Umbilical cord (tissue), 1 donor: ENCODE measurements at regions not wholly inside any gene's neighbourhood (a gene's known extent, or its start where the extent isn't known, plus 50 kb on each side); places are given as distances from the start of the nearest gene placed in this dataset.
"Not testable (repeated sequence)": the region's sequence is repeated elsewhere in the genome, so short reads cannot be mapped to it uniquely, and the experiment has no call there.

ENCODE experiments used
- DNase-seq: peaks from one replicate; pipeline ENCODE4 v3.0.0-alpha.2; 2015; ENCODE audit warnings: low spot score

DNA sequence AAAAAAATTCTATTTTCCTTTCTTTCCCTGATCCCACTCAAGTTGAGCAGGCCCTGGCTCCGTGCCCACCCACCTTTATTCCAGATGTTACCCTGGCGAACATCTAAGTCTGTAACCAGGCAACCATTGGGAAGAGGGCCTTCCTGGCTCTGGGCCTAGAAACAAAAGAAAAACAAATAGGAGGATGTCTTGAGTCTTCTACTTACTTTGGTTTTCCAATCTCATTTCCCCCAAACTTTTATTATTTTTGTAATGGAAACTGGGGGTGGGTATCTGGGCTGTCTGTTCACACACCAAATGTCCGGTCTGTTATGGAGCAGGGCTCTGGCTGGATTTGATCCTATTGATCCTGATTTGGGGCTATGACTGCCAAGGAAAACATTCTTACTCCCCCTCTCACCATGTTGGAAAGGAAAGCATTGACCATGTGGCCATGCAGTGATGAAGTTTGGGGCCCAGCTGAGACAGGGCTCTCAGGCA lies 744.1 kb downstream of the DHX35 start:
- no peak for DNase-seq

GRCh38 chr20:39705032-39705431 lies 742.9 kb downstream of the DHX35 start:
- no peak for DNase-seq

GRCh38 chr20:39703357-39703756 lies 741.2 kb downstream of the DHX35 start:
- not testable (repeated sequence) for DNase-seq

- no peak for DNase-seq
Observed at GRCh38 chr20:39702701-39703349, 740.7 kb downstream of the DHX35 start.

- DNase-seq = no peak
Observed at GRCh38 chr20:39700528-39700927, 738.4 kb downstream of the DHX35 start.

DNA sequence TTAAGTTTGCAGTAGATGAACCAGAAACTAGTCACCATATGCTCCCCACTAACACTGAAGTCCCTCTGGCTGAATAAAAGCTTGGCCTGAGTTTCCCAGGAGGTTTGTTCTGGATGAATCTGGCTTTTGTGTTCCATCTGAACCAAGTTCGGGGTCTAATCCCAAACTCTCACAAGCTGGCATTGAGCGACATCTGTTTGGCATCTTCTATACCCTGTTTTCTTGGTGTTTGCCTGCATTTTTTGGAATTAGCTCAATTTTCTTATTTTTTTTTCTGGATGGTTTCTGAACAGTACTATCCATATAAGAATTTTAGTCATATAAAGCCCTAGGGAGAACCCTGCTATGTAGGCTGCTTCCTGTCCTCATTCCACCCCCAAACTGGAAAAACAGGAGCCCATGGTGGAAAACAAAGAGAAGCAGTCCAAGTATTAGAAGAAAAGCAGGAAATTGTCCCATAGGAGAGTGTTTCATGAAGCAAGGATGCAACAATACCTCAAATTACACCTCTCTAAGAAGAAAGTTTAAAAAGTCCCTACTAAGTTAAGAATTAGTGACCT lies 737.1 kb downstream of the DHX35 start:
- DNase-seq = no peak

DNA sequence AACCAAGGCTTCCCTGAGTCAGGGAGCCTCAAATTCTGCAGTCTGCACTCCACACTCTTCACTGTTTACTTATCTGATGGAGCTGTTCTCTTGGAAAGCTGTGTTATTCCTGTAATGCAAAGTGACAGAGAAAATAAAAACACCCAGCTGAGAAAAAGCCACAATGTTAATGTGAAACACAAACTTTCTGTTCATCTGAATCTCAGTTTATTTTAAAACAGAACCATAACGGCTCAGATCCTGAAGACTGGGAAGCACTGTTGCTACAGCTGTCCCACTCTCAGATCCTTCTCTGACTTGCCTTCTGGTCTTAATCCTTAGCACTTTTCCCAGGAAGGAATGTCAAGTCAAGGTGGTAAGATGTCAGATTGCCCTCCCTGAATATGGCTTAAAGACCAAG lies 736.6 kb downstream of the DHX35 start:
- DNase-seq = no peak

DNA sequence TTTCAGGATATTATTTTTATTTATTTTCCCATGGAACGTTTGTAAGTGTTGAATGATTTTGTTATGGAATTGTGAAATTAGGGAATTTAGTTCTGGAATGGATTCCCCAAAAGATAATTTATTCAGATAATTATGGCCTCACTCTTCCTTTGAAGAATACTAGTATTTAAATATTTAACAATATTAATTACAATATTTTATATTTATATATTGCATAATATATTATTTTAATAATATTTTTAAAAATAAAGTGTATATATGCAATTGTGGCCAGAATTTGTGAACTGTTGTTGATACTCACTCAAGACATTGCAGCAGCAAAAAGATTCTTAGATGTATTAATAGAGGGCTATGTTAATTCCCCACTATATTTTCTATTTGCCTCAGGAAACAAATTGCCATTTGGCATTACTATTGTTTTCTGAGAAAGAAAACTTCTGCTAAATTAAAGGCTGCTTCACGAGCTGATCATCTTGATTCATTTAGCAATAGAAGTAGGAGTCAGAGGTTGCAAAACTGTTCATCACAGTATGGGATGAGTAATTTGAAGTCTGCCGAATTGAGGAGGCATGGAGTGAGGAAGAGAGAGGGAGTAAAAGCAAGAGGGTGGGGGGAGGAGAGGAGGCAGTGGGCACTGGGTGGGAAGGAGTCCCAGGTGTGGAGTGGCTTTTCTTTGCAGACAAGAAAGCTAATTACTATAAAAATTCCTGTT lies 729.2 kb downstream of the DHX35 start:
- no peak for DNase-seq

DNA sequence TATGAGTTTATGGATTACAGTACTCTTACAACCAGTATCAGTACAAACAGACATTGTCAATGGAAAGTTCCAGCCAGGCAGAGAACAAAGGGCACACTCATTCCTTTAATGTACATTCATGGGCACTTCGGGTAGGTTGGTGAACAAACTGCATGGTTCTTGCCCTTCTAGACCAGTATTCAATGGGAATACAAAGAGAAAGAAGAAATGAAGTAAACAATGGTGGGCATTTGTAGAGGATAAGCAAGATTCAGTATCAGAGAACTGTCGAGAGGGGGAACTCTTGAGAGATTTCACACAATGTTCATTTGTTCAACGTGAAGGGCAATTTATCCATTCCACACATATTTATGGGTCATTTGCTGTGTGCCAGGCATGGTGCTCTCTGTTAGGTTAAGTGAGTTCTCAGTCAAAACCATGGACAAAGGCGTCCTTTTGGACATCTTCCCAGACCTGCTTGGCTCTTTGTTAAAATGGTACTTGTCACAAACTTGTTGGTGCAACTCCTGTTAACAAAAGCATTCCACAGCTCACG lies 714.8 kb downstream of the DHX35 start:
- DNase-seq = no peak

DNA sequence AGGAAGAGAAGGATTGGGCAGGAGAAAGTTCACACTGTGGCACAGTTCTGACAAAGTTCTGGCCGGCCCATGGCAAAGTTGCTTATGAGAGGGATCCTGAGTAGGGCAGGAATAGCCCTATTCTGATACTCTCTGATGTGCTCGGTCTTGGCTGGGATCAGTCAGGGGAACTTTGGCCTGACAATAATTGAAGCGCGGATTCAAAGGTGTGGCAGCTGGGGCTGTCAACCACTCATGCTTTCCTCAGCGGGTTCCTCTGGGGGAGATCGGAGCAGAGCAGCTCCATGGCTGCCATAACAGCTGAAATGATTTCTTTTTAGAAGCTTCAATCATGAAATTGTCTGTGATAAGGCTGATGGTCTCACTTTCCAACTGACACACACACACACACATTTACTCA lies 714.1 kb downstream of the DHX35 start:
- no peak for DNase-seq

- no peak for DNase-seq
Observed at GRCh38 chr20:39674842-39675241, 712.7 kb downstream of the DHX35 start.

DNA sequence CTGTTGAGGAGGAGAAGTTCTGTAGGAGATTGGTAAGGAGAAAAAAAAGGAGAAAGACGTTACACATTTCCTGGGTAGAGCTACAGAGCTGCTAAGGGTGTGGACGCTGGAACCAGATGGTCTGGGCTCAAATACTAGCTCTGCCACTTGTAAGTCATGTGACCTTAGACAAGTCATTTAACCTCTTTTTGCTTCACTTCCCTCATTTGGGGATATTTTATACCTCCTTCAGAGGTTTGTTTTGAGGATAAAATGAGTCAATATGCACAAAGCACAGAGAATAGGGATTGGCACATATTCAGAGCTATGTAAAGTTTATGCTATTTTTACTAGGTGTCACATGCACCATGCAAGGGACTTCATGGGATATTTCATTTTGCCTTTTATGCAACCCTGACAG lies 708.8 kb downstream of the DHX35 start:
- no peak for DNase-seq

GRCh38 chr20:39669659-39670058 lies 707.5 kb downstream of the DHX35 start:
- no peak for DNase-seq

- no peak for DNase-seq
Observed at GRCh38 chr20:39668038-39668437, 705.9 kb downstream of the DHX35 start.

DNA sequence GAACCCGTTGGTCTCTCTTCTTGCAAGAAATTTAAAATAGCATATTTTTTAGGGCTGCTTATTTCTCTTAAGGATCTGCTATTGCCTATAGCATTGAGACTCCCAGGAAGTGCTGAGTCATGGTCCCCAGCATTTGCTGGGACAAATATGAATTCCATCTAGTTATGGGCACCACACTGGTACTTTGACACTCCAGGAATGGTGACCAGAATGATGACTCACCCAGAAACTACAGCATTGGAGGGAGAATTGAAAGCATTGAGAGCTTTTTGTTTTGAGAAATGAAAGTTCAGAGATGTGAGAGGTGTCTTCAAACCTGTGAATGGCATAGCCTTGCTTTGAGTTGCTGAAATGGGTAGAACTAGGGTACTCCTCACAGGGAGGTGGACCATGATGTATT lies 699.7 kb downstream of the DHX35 start:
- DNase-seq = no peak

DNA sequence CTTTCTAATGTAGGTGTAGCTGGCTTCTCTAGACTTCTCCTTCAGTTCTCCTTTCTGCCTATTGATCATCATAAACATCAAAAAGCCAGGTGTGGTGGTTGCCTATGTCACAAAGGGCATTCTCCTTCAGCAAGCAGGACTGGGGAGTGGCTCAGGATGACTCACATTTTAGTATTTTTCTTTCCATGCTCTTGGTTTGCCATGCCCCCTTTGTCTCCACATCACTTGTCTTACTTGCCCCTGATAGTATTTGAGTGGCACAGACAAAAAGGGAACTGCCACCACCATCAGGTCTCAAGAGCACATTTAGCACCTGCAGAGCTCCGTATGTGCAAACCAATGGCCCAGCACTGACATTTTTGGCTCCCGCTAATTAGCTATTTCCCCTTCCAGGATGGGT lies 698.8 kb downstream of the DHX35 start:
- no peak for DNase-seq

DNA sequence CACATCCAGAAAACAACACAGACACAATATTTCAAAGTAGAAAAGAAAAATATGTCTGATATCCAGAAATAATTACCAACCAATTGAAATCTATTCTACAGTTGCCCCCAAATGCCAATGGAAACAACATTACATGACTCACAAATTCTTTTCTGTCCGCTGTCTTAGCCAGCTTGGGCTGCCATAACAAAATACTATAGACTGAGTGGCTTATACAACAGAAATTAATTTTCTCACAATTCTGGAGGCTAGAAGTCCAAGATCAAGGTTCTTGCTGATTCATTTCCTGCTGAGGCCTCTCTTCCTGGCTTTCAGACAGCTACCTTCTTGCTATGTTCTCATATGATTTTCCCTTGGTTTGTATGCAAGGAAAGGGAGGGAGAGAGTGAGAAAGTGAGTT lies 698.1 kb downstream of the DHX35 start:
- no peak for DNase-seq

DNA sequence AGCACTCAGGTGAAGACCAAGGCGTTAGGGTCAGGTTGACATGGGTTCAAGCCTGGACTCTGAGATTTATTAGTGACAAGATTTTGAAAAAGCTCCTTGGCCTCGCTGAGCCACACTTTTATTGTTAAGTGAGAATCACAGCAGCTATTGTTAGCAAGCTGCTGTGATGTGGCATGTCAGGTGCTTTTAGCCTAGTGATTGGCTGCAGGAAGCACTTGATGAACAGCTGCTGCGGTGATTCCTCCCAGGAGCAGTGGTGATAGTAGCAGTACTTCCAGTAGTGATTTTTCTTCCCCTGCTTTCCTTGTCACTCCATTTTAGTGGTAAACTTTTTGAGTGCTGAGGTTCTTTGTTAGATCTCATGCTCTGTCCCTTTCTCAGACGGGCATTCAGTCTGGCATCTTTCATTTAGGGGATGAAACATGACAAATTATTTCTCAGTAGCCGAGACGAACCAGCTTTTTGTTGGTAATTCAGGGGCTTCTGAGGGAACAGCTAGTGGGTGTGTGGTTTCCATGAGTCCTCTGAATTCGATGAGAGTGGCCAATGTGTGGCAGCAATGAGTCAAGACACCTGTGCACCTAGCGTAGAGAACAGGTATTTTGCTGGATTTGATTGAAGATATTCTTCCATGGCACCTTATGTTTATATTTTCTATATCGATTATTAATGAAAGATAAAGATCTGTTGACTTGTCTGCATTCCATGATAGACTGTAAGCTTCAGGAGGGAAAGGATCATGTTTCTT lies 696.7 kb downstream of the DHX35 start:
- no peak for DNase-seq

GRCh38 chr20:39654171-39654570 lies 692.0 kb downstream of the DHX35 start:
- no peak for DNase-seq

DNA sequence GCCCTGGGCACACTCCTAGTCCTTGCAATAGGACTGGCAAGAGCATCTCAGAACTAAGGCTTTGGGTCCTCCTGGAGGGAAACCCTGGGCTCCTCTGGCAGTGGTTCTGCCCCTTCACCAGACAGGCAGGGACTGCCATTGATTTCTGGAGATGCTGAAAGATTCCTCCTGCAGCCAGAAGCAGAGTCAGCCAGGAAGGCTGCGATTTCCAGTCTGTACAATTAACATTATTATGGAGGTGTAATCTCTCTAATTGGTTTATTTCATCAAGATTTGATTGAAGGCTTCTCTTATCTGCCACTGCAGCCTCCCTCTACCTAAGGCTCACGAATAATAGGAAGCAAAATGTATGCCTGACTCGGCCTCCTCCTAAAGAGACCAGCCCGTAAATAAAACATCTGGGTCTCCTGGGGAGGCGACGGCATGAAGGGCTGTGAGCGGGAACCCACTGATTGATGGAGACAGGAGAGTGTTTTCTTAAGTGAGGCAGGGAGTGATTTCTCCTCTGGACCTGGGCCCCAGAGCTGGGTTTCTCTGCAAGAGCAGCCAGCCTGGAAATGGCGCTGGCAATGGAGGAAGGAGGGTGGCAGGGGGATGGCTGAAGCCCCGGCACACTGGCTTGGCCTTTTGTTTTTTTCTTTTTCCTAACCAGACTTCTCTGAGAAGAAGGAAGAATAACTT lies 689.6 kb downstream of the DHX35 start:
- DNase-seq = no peak

DNA sequence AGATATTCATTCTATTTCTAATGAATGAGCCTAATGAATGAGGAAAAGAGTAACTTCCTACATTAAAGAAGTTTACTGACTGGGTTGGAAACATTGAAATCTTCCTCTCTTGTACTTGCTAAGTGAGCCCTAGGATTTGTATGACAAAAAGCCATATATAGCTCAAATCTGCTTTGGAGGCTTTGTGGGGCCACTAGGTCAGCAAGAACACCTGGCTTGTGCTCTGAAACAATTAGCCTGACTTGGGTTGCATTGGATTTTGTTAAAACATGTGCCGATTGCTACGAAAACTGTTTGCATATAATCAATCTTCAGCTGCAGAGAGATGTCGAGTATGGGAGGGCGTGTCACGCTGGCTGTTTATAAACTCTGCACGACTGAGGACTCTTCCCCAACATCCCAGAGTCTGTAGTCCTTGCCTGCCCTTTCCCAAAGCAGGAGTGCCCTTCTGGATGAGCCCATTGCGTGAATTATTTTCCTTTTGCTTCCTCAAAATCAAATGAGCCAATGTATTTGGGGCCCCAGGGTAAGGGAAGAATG lies 684.8 kb downstream of the DHX35 start:
- DNase-seq = no peak
